ENCODE measurements at regions not wholly inside any gene's neighbourhood (a gene's known extent, or its start where the extent isn't known, plus 50 kb on each side); places are given as distances from the start of the nearest gene placed in this dataset.

DNA sequence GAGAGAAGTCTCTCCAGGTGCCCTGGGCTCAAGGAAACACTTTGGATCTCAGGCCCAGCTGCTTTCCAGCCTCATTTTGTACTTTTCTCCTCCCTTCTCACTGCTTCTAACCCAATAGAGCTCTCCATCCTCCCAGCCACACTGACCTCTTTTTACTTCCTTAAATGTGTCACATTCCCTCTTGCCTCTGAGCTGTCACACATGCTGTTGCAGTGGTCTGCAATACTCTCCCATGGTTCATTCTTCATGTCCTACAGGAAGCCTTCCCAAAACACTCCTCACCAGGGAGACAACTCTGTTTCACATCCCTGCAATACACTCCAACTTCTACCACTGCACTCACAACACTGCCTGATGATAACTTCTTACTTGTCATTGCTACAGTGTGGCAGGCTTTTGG, 242.1 kb upstream of the DYNLRB2 start:
- DNase-seq, result no peak

DNA sequence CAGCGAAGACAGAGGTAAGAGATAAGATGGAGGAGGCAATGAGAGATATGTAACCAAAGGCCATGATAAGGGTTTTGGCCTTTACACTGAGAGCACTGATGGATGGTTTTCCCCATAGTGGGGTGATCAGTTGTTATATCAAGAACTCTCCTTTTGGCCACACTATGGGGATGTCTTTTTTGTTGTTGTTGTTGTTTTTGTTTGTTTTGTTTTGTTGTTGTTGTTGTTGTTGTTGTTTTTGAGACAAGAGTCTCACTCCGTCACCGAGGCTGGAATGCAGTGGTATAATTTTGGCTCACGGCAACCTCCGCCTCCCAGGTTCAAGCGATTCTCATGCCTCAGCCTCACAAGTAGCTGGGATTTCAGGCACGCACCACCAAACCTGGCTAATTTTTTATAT, 244.8 kb upstream of the DYNLRB2 start:
- no peak for DNase-seq

DNA sequence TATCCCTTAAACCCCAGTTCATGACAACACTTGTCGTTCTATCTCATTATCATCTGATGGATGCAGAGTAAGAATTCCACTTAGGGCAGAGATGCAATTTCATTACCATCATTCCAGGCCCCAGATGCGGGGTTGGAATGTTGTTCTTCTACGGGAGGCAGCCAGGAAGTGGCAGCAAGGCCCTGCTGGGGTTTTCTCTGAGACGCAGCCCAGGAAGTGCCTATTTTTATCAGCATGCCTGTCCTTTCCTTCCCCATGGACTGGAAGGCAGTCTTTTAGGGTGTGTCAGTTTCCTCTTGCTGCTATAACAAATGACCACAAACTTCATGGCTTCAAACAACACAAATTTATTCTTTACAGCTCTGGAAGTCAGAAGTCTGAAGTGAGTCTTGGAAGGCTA, 246.6 kb upstream of the DYNLRB2 start:
- DNase-seq, result no peak

DNA sequence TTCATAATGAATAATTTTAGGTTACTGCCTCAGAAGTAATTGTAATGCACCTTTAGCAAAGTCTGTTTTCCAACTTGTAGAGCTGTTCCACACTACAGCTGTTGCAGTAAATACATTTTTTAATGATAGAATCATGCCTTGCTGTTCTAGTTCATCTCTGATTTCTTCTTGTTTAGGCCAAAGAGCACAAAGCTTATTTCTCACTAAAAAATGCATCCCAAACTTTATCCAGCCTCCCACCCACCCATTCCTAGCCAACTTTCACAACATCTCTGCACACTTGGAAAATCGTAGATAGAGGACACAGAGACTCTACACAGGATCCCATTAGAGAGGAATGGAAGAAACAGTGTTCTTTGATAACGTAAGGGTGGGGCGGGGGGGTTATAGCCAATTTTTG, 252.2 kb upstream of the DYNLRB2 start:
- no peak for DNase-seq

DNA sequence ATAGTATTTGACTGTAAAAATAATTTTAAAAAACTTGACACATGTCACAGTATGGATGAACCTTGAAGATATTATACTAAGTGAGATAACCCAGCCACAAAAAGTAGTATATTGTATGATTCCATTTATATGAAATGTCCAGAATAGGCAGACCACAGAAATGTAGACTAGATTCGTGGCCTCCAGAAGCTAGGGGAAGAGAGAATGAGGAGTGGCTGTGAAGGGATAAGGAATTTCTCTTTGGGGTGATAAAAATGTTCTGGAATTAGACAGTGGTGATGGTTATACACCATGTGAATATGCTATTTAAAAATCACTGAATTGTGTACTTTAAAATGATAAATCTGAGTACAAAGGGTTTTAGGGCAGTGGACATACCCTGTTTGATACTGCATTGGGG, 253.1 kb upstream of the DYNLRB2 start:
- no peak for DNase-seq

DNA sequence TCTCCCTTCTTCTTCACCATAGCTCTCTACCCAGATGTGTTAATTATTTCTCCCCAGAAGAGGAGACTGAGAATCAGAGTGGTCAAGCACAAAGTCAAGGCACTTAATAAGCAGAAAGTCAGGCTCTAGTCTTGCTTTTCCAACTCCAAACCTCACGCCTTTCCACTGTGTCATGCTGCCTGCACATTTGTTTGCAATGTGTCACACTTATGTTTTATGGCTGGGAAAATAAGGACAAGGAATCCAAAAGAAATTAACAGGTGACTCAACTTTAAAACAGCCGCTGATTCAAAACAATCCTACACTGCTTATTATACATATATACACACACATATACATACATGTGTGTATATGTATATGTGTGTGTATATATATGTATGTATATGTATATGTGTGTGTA, 255.7 kb upstream of the DYNLRB2 start:
- DNase-seq, result no peak

DNA sequence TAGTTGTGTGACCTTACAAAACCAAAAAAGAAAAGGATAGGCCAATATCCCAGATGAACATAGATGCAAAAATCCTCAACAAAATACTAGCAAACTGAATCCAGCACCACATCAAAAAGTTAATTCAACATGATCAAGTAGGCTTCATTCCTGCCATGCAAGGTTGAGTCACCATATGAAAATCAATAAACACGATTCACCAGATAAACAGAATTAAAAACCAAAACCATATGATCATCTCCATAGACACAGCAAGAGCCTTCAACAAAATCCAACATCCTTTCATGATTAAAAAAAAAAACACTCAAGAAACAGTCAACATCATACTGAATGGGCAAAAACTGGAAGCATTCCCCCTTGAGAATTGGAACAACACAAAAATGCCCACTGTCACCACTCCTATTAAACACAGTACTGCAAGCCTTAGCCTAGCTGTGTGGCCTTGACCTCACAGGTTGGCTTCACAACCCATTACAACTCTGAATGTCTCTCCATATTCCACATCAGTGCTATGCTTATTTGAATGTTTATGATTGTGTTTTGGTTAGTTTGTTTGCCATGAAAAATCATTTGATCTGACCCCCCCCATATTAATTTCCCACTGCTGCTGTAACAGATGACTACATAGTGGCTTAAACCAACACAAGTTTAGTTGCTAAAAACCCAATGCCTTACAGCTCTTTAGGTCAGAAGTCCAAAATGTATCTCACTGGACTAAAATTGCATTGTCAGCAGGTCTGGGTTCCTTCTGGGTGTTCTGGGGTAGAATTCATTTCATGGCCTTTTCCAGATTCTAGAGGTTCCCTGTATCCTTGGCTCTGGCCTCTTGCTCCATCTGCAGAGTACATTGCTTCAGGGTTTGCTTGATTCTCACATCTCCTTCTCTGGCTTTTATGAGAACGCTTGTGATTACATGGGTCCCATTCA, 257.1 kb upstream of the DYNLRB2 start:
- no peak for DNase-seq

DNA sequence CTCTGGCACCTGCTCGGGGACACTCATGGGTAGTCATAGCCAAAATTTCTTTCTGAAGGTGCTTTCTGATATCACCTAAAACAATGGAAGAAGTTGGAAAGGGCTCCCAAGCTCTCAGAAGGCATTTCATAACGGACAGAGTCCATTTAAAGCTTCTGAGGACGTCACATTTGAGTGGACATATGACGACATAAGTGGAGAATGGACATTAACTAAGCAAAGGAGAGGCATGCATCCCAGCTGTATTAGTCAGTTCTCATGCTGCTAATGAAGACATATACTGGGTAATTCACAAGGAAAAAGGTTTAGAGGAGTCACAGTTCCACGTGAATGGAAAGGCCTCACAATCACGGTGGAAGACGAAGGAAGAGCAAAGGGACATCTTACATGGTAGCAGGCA, 260.2 kb upstream of the DYNLRB2 start:
- DNase-seq, result no peak

DNA sequence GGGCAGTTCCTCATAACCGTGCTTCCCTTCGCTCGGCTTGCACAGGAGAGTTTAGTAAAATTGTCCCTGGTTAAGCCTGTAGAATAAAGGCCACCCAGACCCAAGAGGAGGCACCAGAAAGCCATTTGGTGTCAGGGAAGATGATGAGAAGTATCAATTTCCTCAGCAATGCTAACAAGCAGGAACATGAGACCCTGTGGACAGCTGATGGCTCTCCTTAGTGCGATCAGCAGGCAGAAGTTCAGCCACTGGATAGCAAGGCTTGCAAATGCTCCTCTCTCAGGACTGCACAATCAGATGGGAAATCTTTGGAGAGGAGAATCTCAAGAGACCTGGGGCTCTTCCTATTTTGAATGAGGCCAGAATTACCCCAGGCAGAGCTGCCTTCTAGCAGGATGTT, 261.1 kb upstream of the DYNLRB2 start:
- no peak for DNase-seq

DNA sequence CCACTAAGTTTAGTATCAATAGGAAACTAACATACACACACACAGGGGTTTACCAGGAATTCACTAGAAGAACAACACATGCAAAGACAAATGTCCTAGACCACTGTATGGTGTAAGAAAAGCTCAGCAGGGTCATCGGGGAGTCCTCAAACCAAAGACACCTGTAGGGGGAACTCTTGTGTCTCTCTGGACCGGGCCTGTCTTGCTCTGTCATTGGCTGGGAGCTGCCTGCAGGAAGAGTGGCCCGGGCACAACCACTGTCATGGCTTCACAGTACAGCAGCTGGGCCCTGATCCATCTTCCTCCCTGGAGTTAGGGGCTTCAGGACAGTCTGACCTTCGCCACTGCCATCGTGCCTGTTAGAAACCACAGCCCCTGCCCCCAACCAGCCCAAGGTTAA, 263.6 kb upstream of the DYNLRB2 start:
- DNase-seq, result no peak

DNA sequence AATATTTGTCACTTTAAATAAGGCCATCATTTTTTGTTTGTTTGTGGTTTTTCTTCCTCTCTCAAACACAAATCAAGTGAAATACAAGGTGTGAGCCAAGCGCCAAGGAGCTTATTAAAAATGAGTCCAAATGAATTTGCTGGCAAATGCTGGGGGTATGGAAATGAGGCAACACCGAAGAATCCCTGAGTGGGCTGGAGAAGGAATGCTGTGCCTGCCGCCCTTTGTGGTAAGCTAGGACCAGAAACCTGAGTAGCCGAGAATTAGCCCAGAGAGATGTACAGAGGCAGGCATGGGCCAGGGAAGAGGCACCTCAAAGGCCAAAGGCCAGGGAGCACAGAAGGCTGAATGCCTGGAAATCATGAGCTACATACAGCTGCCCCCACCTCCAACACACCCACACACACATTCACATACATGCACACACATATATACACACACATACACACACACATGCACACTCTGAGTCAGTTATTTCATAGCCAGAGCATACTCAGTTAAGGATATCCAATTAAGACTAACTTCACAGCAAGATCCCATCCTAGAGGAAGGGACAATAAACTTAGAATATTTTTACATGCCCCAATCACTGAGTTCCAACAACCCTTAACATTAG, 266.1 kb upstream of the DYNLRB2 start:
- DNase-seq, result no peak

DNA sequence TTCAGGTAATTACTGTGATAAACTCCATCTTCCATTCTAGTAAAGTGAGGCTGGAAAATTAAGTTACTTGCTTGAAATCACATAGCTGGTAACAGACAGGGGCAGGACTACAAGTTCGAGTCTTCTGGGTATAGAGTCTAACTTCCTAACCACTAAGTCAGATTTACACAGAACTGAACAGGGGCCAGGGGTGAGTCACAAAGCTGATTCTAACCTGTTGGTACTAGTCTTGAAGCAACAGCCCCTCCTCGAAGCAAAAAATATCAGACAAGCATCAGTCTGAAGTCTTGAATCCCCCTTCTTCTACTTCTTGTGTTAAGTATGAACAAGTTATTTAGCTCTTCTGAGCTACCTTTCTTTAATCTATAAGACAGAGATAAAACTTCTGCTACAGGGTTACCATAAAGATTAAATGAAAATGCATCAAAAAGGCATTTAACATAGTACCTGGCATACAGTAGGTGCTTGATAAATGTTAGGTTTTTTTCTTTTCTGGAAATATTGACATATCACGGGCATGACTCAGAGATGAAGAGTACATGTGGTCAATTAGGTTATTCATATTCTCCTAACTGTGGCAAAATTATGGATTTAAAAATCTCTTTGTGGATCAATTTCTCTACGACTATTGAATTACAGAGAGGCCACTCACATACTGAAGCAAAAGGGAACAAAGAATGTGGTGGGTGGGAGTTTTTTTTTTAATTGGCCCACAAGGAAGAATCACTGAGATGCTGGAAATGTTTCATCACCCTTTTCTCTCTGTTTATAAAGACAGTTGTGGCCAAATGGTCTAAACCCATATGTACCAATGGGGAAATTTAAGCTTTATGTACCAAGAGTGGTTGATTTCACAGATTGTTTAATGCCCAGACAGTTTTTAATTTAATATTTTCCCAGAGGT, 266.9 kb upstream of the DYNLRB2 start:
- DNase-seq, result no peak

DNA sequence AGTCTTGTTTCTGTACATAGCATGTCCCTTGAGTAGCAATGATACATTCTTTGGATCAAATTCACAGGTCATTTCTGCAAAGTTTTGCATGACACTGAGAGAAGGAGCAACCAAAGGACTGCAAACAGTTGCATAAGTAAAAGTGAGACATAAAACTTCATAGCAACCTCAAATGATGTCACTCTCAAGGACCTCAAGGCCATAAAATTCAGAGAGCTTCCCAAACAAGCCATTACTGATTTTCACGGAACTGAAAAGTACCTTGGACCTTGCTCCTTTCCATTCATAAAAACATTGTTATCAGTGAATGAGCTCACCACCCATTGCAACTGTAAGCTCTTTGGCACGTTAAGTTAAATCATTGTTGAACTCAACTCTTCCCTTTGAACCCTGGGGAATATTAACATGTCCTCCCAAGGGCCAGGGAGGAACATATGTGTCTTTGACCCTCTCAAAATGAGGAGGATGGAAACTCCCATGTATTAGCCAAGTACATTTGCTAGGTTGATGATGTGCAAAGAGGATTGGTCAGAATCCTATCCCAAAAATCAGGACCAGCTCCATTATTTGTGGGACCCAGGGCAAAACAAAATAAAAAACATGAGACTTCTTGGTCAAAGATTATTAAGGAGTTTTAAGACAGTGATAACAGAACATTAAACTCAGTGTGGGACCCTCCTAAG, 275.0 kb upstream of the DYNLRB2 start:
- DNase-seq, result no peak

DNA sequence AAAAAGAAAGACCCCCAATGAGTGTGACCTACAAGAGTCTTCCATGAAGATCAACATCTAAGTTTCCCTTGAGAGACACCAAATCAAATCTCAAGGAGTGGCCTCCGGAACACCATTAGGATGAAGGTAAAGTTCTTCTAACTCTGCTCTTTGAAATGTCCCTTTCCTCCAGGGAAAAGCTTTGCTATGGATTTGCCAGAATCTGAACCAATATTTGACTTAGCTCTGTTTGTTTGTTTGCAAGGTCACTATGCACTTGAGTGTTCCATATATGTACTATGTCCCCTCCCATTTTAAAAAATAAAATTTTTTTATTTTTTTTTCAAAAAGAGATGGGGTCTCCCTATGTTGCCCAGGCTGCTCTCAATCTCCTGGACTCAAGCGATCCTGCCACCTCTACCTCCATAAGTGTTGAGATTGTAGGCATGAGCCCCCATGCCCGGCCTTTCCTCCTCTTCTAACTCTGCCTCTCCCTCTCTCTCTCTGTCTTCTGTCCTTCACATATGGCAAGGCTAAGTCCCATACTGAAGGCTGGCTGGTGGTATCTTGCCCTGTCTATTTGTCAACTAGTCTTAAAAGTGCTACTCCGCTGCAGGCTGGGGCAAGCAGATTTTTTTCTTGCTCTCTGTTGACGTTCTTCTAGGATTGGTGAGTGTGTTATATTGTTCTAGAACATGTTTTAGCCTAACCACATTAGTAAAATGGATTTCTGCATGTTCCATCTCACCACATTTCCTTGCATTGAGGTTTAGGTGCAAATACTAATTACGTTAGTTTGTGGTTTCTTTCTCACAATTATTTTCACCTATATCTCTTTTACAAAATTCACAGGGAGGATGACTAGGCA, 276.7 kb upstream of the DYNLRB2 start:
- DNase-seq, result no peak

DNA sequence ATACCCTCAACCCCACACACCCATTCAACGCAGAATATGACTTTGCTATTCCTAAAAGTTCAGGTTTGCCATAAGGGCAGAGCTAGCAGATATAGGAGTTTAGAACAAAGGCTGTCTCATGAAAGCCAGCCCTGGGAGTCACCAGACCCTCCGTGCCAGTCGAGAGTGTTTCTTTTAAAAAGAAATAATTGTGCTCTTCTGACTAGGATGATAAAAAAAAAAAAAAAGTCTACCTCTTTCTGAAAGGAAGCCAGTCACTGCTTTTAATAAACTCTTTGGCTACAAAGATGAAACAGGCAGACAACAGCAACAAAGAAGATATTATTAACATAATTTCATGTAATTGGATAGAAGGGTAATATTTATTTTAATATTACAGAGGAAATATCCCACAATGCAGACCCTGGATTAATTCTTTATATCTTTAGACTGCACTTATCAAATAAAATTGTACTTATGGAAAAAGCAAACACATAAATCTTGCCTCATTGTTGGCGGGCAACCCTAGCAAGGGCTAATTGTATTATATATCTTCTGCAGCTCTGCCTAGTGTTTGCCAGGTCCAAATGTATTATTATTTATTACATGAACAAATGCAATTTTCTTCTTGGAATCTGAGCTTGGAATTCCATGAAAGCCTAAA, 277.5 kb upstream of the DYNLRB2 start:
- DNase-seq, result no peak

DNA sequence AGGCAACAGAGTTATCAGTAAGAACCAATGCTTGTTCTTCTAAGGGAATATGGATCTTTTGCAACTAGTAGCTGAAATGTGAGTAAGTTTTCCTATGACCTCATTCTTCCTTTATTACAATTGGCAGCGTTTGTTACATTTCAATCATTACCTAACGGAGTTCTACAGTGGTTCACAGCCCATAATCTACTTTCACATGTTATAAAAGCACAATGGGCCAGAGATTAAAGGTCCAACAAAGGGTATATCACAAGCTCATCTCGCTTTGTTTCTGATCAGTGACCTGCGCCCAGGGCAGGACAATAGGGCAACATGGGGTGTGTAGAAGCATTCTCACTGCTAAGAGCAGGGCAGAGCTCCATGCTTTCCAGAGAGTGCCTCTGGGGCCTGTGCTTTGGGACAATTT, 279.9 kb upstream of the DYNLRB2 start:
- no peak for DNase-seq

DNA sequence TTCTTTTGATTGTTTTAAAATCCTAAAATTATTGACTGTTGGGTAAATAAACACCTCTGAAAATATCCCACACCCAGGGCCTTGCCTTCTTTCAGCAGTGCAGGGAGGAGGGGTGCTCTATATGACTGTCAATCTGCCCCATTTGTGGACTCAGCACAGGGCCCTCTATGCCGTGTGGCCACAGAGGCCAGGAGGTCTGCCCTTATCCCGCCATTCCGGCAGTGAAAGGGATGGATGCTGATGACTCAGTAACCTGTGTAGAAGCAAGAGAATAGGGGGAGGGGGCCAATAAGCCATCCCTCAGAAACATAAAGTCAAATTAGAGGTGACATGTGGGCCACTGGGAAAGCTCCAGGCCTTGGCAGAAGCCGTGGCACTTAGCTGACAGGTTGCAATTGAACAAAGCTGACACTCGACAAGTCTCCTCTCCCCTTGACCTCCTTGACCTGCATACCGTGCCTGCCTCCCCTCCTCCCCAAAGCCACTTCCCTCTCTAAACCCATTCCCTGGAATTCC, 281.4 kb upstream of the DYNLRB2 start:
- no peak for DNase-seq

DNA sequence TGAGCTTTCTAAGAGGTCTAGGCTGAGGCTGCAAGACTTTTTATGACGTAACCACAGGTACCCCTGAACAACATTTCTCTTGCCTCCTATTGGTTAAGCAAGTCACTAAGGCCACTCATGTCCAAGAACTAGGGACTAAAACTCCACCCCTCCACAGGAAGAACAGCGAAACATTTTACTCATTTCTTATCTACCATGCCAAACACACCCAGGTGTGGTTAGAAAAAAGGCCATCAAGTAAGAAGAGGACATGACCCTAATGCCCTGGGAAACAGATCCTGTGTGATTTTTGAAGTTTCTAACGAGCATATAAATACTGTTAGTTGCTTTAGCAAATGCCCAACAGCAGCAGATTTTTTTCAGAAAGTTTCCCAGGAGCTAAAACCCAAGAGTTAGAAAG, 282.4 kb upstream of the DYNLRB2 start:
- no peak for DNase-seq

DNA sequence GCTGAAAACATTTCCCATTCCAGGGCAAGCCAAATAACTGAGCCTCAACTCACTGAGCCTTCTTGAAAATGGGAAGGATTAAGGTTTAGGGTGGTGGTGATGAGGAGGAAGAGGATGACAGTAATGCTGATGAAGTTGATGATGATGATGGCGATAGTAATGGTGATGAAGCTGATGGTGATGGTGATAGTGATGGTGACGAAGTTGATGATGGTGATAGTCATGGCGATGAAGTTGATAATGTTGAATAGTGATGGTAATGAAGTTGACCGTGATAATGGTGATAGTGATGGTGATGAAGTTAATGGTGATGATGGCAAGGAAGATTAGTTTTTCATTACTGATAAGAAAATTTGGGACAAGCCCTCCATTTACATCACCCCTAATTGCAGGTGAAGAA, 285.8 kb upstream of the DYNLRB2 start:
- no peak for DNase-seq

DNA sequence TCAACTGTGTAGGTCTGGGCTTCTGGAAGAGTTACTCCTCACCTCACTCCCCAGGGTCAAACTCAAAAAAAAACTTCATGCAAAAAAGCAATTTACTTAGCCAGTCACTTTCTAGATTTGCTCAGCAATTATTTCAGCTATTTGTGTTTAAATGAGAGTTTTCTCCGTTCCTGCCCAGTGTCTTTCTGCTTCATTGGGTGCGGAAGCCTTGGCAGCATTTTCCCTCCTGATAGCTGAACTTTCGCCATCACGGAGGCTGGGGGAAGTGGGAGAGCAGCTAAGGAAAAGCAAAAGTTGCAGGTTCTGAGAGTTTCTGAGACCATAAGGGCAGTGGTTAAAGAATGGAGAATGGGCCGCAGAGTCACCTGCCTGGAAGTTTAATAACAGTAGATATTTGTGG, 287.1 kb upstream of the DYNLRB2 start:
- no peak for DNase-seq

DNA sequence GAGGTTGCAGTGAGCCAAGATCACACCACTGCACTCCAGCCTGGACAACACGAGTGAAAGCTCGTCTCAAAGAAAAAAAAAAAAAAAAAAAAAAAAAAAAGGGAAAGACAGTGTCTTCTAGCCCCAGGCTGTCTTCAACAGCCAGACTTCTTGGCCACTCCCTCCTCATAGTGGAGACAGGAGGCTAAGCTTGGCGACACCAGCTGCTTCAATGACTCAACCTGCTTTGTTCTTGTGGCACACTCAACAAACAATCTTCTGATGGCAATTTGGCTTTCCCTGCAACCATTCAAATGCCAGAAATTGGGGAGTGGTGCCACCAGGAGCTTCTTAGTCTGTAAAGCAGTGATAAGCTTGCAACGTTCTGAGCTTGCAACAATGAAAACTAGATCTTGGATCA, 290.4 kb upstream of the DYNLRB2 start:
- no peak for DNase-seq
